Stomach (tissue), 4 donors: ENCODE measurements at regions not wholly inside any gene's neighbourhood (a gene's known extent, or its start where the extent isn't known, plus 50 kb on each side); places are given as distances from the start of the nearest gene placed in this dataset.

ENCODE experiments used
- CTCF ChIP-seq, 7 experiments: fragments of 450-650 bp in 4 of 7; fragments of 200-600 bp in 3 of 7; sonication (generic) in 3 of 7; IDR thresholded peaks; one replicate each; pipeline ENCODE4 v1.5.1; 2016 to 2019; ENCODE audit warnings: antibody characterized with exemption in 7 of 7, control low read depth in 2 of 7, mild to moderate bottlenecking in 1 of 7
- POLR2A ChIP-seq, 4 donors: fragments of 450-650 bp; IDR thresholded peaks; one replicate each; pipeline ENCODE4 v1.6.1; 2016; ENCODE audit warnings: antibody characterized with exemption in 4 of 4, control low read depth in 2 of 4, mild to moderate bottlenecking in 1 of 4, moderate library complexity in 1 of 4

GRCh38 chr14:58701156-58701555, 63.4 kb downstream of the DACT1 start:
- TF ChIP-seq CTCF (IDR thresholded peaks at IDR 0.05) (no peak), POLR2A (IDR thresholded peaks at IDR 0.05) (no peak)
